Hepatocyte (in vitro differentiated cells): ENCODE measurements at regions not wholly inside any gene's neighbourhood (a gene's known extent, or its start where the extent isn't known, plus 50 kb on each side); places are given as distances from the start of the nearest gene placed in this dataset.

Source experiments
- DNase-seq: peaks from one replicate; pipeline ENCODE4 v3.0.0-alpha.2; 2016; ENCODE audit warnings: low spot score
- H2AFZ ChIP-seq: fragments of 200-600 bp; sonication (generic); 2 replicates; pipeline ENCODE4 v1.6.0; 2016; ENCODE audit warnings: antibody characterized with exemption, mild to moderate bottlenecking
- H3K27ac ChIP-seq: fragments of 200-600 bp; sonication (generic); 2 replicates; pipeline ENCODE4 v1.5.1; 2016; ENCODE audit warnings: mild to moderate bottlenecking
- H3K27me3 ChIP-seq: fragments of 200-600 bp; sonication (generic); 2 replicates; pipeline ENCODE4 v1.6.1; 2016
- H3K36me3 ChIP-seq: fragments of 200-600 bp; sonication (generic); replicated peaks from 2 replicates; pipeline ENCODE4 v1.5.1; 2016; ENCODE audit warnings: low read depth; ENCODE audit not compliant: insufficient read depth
- H3K4me1 ChIP-seq: fragments of 200-600 bp; sonication (generic); 2 replicates; pipeline ENCODE4 v1.5.1; 2016; ENCODE audit warnings: mild to moderate bottlenecking, moderate library complexity; ENCODE audit not compliant: insufficient read depth
- H3K4me2 ChIP-seq: fragments of 200-600 bp; sonication (generic); 2 replicates; pipeline ENCODE4 v1.6.0; 2016
- H3K4me3 ChIP-seq: fragments of 200-600 bp; sonication (generic); 2 replicates; pipeline ENCODE4 v1.5.1; 2016; ENCODE audit warnings: mild to moderate bottlenecking
- H3K79me2 ChIP-seq: fragments of 200-600 bp; sonication (generic); 2 replicates; pipeline ENCODE4 v1.6.0; 2017; ENCODE audit warnings: mild to moderate bottlenecking
- H3K9me2 ChIP-seq: fragments of 200-600 bp; sonication (generic); replicated peaks from 2 replicates; pipeline ENCODE4 v1.6.0; 2017; ENCODE audit warnings: mild to moderate bottlenecking; ENCODE audit not compliant: insufficient read depth
- H3K9me3 ChIP-seq: fragments of 200-600 bp; sonication (generic); 2 replicates; pipeline ENCODE4 v1.5.1; 2016; ENCODE audit warnings: low read depth, mild to moderate bottlenecking
- H4K20me1 ChIP-seq: fragments of 200-600 bp; sonication (generic); 2 replicates; pipeline ENCODE4 v1.6.0; 2016; ENCODE audit warnings: mild to moderate bottlenecking; ENCODE audit not compliant: insufficient read depth, poor library complexity, severe bottlenecking
- EZH2 ChIP-seq: fragments of 200-600 bp; sonication (generic); IDR thresholded peaks from 2 replicates; pipeline ENCODE4 v1.6.1; 2016; ENCODE audit warnings: antibody characterized with exemption, mild to moderate bottlenecking, borderline replicate concordance
- EZH2phosphoT487 ChIP-seq: fragments of 200-600 bp; sonication (generic); IDR thresholded peaks from one replicate; pipeline ENCODE4 v1.6.1; 2018; ENCODE audit warnings: antibody characterized with exemption, mild to moderate bottlenecking, low read depth, moderate library complexity; ENCODE audit not compliant: unreplicated experiment, severe bottlenecking
- WGBS: methylation state at CpG from one replicate; pipeline ENCODE4 v1.1.6; 2016; ENCODE audit warnings: low lambda C conversion rate; ENCODE audit errors: missing lambda C conversion rate; 5-methylcytosine and 5-hydroxymethylcytosine counted together
- TF ChIP-seq, protein P1 (sequence below): fragments of 200-600 bp; sonication (generic); IDR thresholded peaks from 2 replicates; pipeline ENCODE4 v1.5.1; 2016; ENCODE audit warnings: antibody characterized with exemption, mild to moderate bottlenecking; ENCODE audit not compliant: poor library complexity

GRCh38 chr12:46580445-46580844 is 207.9 kb upstream of the SLC38A2 start:
- no peak overlapping the region for H3K27ac ChIP-seq
- H3K9me3 ChIP-seq = no peaks in the 10 kb centered on the region
- no peak for DNase-seq
- peaks cover 3% of the 10 kb centered on the region for H3K4me1 ChIP-seq
- no peaks in the 10 kb centered on the region for H4K20me1 ChIP-seq
- TF ChIP-seq, protein P1, sequence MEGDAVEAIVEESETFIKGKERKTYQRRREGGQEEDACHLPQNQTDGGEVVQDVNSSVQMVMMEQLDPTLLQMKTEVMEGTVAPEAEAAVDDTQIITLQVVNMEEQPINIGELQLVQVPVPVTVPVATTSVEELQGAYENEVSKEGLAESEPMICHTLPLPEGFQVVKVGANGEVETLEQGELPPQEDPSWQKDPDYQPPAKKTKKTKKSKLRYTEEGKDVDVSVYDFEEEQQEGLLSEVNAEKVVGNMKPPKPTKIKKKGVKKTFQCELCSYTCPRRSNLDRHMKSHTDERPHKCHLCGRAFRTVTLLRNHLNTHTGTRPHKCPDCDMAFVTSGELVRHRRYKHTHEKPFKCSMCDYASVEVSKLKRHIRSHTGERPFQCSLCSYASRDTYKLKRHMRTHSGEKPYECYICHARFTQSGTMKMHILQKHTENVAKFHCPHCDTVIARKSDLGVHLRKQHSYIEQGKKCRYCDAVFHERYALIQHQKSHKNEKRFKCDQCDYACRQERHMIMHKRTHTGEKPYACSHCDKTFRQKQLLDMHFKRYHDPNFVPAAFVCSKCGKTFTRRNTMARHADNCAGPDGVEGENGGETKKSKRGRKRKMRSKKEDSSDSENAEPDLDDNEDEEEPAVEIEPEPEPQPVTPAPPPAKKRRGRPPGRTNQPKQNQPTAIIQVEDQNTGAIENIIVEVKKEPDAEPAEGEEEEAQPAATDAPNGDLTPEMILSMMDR = no peak
- TF ChIP-seq EZH2 (no peak), EZH2phosphoT487 (no peak)
- no peak overlapping the region for H2AFZ ChIP-seq
- no peak overlapping the region for H3K4me2 ChIP-seq
- no peaks in the 10 kb centered on the region for H3K79me2 ChIP-seq
- 100% methylated on average over 1 of the region's 1 CpG for WGBS
- H3K9me2 ChIP-seq = no peaks in the 10 kb centered on the region
- H3K4me3 ChIP-seq = no peak overlapping the region
- no peaks in the 10 kb centered on the region for H3K27me3 ChIP-seq
- no peaks in the 10 kb centered on the region for H3K36me3 ChIP-seq

- Histone ChIP-seq H3K36me3 (no peaks in the 10 kb centered on the region), H3K27me3 (no peaks in the 10 kb centered on the region), H4K20me1 (no peaks in the 10 kb centered on the region), H3K9me2 (no peaks in the 10 kb centered on the region), H2AFZ (no peak overlapping the region), H3K79me2 (no peaks in the 10 kb centered on the region), H3K27ac (no peak overlapping the region), H3K4me1 (peaks cover 3% of the 10 kb centered on the region), H3K4me2 (no peak overlapping the region), H3K9me3 (no peaks in the 10 kb centered on the region), H3K4me3 (no peak overlapping the region)
- DNase-seq = no peak
- TF ChIP-seq EZH2 (no peak), EZH2phosphoT487 (no peak)
- TF ChIP-seq, protein P1 = no peak
Observed at GRCh38 chr12:46579474-46579873, 206.9 kb upstream of the SLC38A2 start.

DNA sequence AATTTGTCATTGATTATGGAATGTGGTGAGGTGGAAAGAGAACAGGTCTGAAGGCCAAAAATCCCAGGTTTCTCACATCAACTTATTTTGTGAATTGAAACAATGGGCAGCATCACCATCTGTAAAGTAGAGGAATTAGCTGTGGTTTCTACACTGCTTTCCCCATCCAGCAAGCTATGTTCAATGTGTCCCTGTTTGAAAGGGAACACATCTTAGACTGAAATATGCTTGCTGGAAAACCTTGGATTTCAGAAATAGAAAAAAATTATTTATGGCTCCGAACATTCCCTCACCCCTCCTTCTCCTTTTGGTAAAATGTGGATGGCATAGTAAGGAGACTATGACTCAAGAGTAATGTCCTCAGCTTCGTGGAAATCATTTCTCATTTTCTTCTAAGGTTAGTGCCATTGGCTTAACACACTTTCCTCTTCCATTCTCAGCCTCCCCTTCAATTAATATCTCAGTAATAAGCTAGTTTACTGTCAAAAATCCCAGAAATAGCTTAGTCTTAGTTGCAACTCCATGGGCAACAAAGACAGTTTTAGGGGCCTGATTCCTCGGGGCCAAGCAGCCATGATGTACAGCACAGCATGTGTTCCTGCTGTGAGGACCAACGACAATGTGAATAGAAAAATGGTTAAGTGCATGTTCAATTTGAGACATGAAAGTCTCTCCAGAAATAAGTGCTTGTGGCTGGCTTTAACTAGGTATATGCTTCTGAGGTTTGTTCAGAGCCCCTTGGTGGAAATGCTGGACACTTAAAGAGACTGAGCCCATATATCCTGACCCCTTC is 205.8 kb upstream of the SLC38A2 start:
- H3K4me3 ChIP-seq = no peak overlapping the region
- no peak overlapping the region for H2AFZ ChIP-seq
- no peaks in the 10 kb centered on the region for H4K20me1 ChIP-seq
- H3K4me1 ChIP-seq = peaks cover 9% of the 10 kb centered on the region
- no peak overlapping the region for H3K4me2 ChIP-seq
- no peaks in the 10 kb centered on the region for H3K9me2 ChIP-seq
- no peak overlapping the region for H3K27ac ChIP-seq
- no peaks in the 10 kb centered on the region for H3K9me3 ChIP-seq
- no peak for DNase-seq
- 85% methylated on average over 4 of the region's 4 CpGs for WGBS
- no peak for TF ChIP-seq EZH2phosphoT487
- TF ChIP-seq, protein P1 = no peak
- no peaks in the 10 kb centered on the region for H3K27me3 ChIP-seq
- no peaks in the 10 kb centered on the region for H3K79me2 ChIP-seq
- no peaks in the 10 kb centered on the region for H3K36me3 ChIP-seq
